ENCODE measurements at regions not wholly inside any gene's neighbourhood (a gene's known extent, or its start where the extent isn't known, plus 50 kb on each side); places are given as distances from the start of the nearest gene placed in this dataset.

GRCh38 chr2:118689874-118690273, 157.6 kb downstream of the EN1 start:
- Histone ChIP-seq H3K9me3 (ENCODE audit: low read depth) (no peaks in the 10 kb centered on the region), H3K4me1 (ENCODE audit: low read depth) (no peaks in the 10 kb centered on the region), H3K36me3 (no peaks in the 10 kb centered on the region), H3K4me3 (no peak overlapping the region), H3K27me3 (no peaks in the 10 kb centered on the region), H3K27ac (no peak overlapping the region)
- no peak for DNase-seq (ENCODE audit: low read depth in 1 of 2, low spot score in 1 of 2)
- TF ChIP-seq CTCF (IDR thresholded peaks at IDR 0.05; ENCODE audit: low read depth, low read length): no peak

DNA sequence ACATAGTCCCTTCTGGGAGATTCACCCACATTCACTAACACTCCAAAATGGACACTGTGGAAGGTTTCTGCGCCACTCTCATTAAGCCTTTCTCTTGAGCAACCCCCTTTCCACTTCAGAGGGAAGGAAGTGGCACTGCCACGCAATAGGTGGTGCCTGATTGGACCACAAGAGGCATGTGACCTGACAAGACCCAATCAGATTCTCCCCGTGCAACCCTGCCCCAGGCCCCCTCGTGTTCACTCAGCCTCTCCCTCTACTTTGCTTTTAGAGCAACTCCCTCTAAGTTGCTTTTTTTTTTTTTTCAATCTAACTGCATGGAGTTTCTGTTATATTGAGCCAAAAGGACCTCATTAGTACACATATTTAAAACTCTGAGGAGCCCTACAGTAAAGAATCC, 158.0 kb downstream of the EN1 start:
- no peak for TF ChIP-seq CTCF (IDR thresholded peaks at IDR 0.05; ENCODE audit: low read depth, low read length)
- Histone ChIP-seq H3K4me1 (ENCODE audit: low read depth) (no peaks in the 10 kb centered on the region), H3K27ac (no peak overlapping the region), H3K27me3 (no peaks in the 10 kb centered on the region), H3K4me3 (no peak overlapping the region), H3K36me3 (no peaks in the 10 kb centered on the region), H3K9me3 (ENCODE audit: low read depth) (no peaks in the 10 kb centered on the region)
- DNase-seq (ENCODE audit: low read depth in 1 of 2, low spot score in 1 of 2): no peak

DNA sequence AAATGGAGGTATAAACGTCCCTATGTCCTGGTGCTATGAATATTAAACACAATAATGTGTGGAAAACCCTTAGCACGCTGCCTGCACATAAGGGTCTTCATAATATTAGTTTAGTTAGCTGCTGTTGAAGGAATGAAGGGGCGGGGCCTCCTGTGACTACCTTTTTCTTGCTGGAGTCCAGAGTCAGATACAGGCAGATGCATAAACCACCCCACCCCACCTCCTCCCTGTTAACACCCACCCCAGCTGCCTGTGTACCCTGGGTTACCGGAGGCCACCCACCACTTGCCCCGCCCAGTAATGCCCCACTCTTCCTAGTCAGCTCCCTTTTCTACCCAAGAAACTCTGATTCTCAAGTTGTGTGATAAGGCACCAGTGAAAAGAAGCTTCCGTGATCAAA, 158.4 kb downstream of the EN1 start:
- no peak for TF ChIP-seq CTCF (IDR thresholded peaks at IDR 0.05; ENCODE audit: low read depth, low read length)
- no peak overlapping the region for H3K27ac ChIP-seq
- H3K4me1 ChIP-seq (ENCODE audit: low read depth): no peaks in the 10 kb centered on the region

GRCh38 chr2:118687698-118688097, 159.8 kb downstream of the EN1 start:
- no peak overlapping the region for H3K4me3 ChIP-seq
- no peak for TF ChIP-seq CTCF (IDR thresholded peaks at IDR 0.05; ENCODE audit: low read depth, low read length)
- DNase-seq (ENCODE audit: low read depth in 1 of 2, low spot score in 1 of 2): peak; percentile 12 to 70
- H3K27me3 ChIP-seq: no peaks in the 10 kb centered on the region
- no peaks in the 10 kb centered on the region for H3K4me1 ChIP-seq (ENCODE audit: low read depth)
- H3K27ac ChIP-seq: no peak overlapping the region
- no peaks in the 10 kb centered on the region for H3K36me3 ChIP-seq
- H3K9me3 ChIP-seq (ENCODE audit: low read depth): no peaks in the 10 kb centered on the region

More for the DNA sequence above, 158.4 kb downstream of the EN1 start:
- no peak for DNase-seq (ENCODE audit: low read depth in 1 of 2, low spot score in 1 of 2)
- no peaks in the 10 kb centered on the region for H3K9me3 ChIP-seq (ENCODE audit: low read depth)
- no peaks in the 10 kb centered on the region for H3K27me3 ChIP-seq
- H3K36me3 ChIP-seq: no peaks in the 10 kb centered on the region
- no peak overlapping the region for H3K4me3 ChIP-seq

GRCh38 chr2:118687192-118687591, 160.3 kb downstream of the EN1 start:
- TF ChIP-seq CTCF (IDR thresholded peaks at IDR 0.05; ENCODE audit: low read depth, low read length): no peak
- DNase-seq (ENCODE audit: low read depth in 1 of 2, low spot score in 1 of 2): no peak
- H3K4me1 ChIP-seq (ENCODE audit: low read depth): no peaks in the 10 kb centered on the region
- no peak overlapping the region for H3K27ac ChIP-seq
- no peaks in the 10 kb centered on the region for H3K36me3 ChIP-seq
- no peak overlapping the region for H3K4me3 ChIP-seq
- H3K27me3 ChIP-seq: no peaks in the 10 kb centered on the region
- no peaks in the 10 kb centered on the region for H3K9me3 ChIP-seq (ENCODE audit: low read depth)

DNA sequence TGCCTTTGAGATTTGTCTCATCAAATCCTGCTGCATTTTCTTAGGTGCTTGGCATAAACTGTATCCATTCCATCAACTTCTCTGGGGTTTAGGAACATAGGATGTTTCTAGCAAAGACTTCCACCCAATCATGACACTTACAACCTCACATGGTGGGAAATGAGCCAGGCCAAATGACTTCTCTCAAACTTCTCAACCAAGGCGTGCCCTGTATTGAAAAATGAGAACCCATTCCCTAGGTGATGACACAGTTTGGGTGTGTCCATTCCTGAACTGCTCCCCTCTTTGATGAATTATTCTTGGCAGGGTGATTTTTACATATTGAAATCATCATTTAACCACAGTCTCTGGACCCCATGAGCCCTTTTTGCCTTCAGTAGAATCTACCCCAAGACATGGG, 161.1 kb downstream of the EN1 start:
- Histone ChIP-seq H3K36me3 (no peaks in the 10 kb centered on the region), H3K27me3 (no peaks in the 10 kb centered on the region), H3K4me1 (ENCODE audit: low read depth) (no peaks in the 10 kb centered on the region), H3K27ac (no peak overlapping the region), H3K4me3 (no peak overlapping the region), H3K9me3 (ENCODE audit: low read depth) (no peaks in the 10 kb centered on the region)
- no peak for DNase-seq (ENCODE audit: low read depth in 1 of 2, low spot score in 1 of 2)
- no peak for TF ChIP-seq CTCF (IDR thresholded peaks at IDR 0.05; ENCODE audit: low read depth, low read length)
